Non-pigmented ciliary epithelial cell (primary cell): ENCODE measurements at regions not wholly inside any gene's neighbourhood (a gene's known extent, or its start where the extent isn't known, plus 50 kb on each side); places are given as distances from the start of the nearest gene placed in this dataset.
"Not testable (repeated sequence)": the region's sequence is repeated elsewhere in the genome, so short reads cannot be mapped to it uniquely, and the experiment has no call there.

Source experiments
- DNase-seq: peaks from one replicate; pipeline ENCODE4 v3.0.0-alpha.2; 2010; ENCODE audit warnings: low read depth

GRCh38 chr11:130550984-130551383 lies 102.5 kb downstream of the ADAMTS15 start:
- no peak for DNase-seq

GRCh38 chr11:130551388-130551787 lies 102.9 kb downstream of the ADAMTS15 start:
- DNase-seq, result no peak

- DNase-seq, result no peak
These were observed 104.9 kb downstream of the ADAMTS15 start for GRCh38 chr11:130553306-130553705.

- no peak for DNase-seq
These were observed 106.0 kb downstream of the ADAMTS15 start for GRCh38 chr11:130554241-130555055.

GRCh38 chr11:130555251-130555841 lies 106.9 kb downstream of the ADAMTS15 start:
- no peak for DNase-seq

- DNase-seq, result no peak
These were observed 111.7 kb downstream of the ADAMTS15 start for GRCh38 chr11:130560000-130560780.

GRCh38 chr11:130560781-130561109 lies 112.3 kb downstream of the ADAMTS15 start:
- no peak for DNase-seq

- no peak for DNase-seq
These were observed 113.0 kb downstream of the ADAMTS15 start for GRCh38 chr11:130561441-130561881.

- DNase-seq, result no peak
These were observed 114.1 kb downstream of the ADAMTS15 start for GRCh38 chr11:130562549-130562948.

- DNase-seq, result not testable (repeated sequence)
These were observed 117.9 kb downstream of the ADAMTS15 start for GRCh38 chr11:130566360-130566759.

- no peak for DNase-seq
These were observed 123.1 kb downstream of the ADAMTS15 start for GRCh38 chr11:130571519-130571918.

- DNase-seq, result no peak
These were observed 123.6 kb downstream of the ADAMTS15 start for GRCh38 chr11:130571947-130572584.

- no peak for DNase-seq
These were observed 125.3 kb downstream of the ADAMTS15 start for GRCh38 chr11:130573767-130574166.

- no peak for DNase-seq
These were observed 126.3 kb downstream of the ADAMTS15 start for GRCh38 chr11:130574740-130575139.

- no peak for DNase-seq
These were observed 127.7 kb downstream of the ADAMTS15 start for GRCh38 chr11:130576146-130576545.

GRCh38 chr11:130578738-130579368 lies 130.4 kb downstream of the ADAMTS15 start:
- no peak for DNase-seq

GRCh38 chr11:130580372-130580771 lies 131.9 kb downstream of the ADAMTS15 start:
- DNase-seq, result peak; percentile 78

GRCh38 chr11:130580891-130581492 lies 132.5 kb downstream of the ADAMTS15 start:
- DNase-seq, result peak; percentile 42

- DNase-seq, result no peak
These were observed 133.2 kb downstream of the ADAMTS15 start for GRCh38 chr11:130581646-130582045.

GRCh38 chr11:130582176-130582575 lies 133.7 kb downstream of the ADAMTS15 start:
- no peak for DNase-seq

- DNase-seq, result no peak
These were observed 134.5 kb downstream of the ADAMTS15 start for GRCh38 chr11:130582981-130583380.
